Astrocyte (in vitro differentiated cells and primary cell): ENCODE measurements at regions not wholly inside any gene's neighbourhood (a gene's known extent, or its start where the extent isn't known, plus 50 kb on each side); places are given as distances from the start of the nearest gene placed in this dataset.

ENCODE experiments used
- DNase-seq: peaks from one replicate; pipeline ENCODE4 v3.0.0-alpha.2; 2010; ENCODE audit warnings: low read depth
- FAIRE-seq: peaks from 2 replicates; lab custom pipeline; 2011; peaks lifted over from hg19 to GRCh38; lab: Jason Lieb, UNC
- H2AFZ ChIP-seq: 2 replicates; pipeline ENCODE4 v1.6.0; 2012; ENCODE audit warnings: low read depth, low read length, inconsistent platforms
- H3K27ac ChIP-seq: 2 replicates; pipeline ENCODE4 v1.5.1; 2011; ENCODE audit warnings: low read depth, low read length, inconsistent platforms
- H3K27me3 ChIP-seq: 2 replicates; pipeline ENCODE4 v1.6.0; 2011; ENCODE audit warnings: low read length, inconsistent platforms; ENCODE audit not compliant: insufficient read depth
- H3K36me3 ChIP-seq: 2 replicates; pipeline ENCODE4 v1.5.1; 2011; ENCODE audit warnings: low read length, inconsistent platforms; ENCODE audit not compliant: insufficient read depth
- H3K4me1 ChIP-seq: 2 replicates; pipeline ENCODE4 v1.5.1; 2011; ENCODE audit warnings: low read length, inconsistent platforms; ENCODE audit not compliant: insufficient read depth
- H3K4me2 ChIP-seq: 2 replicates; pipeline ENCODE4 v1.6.0; 2012; ENCODE audit warnings: low read length, inconsistent platforms
- H3K4me3 ChIP-seq: 2 replicates; pipeline ENCODE4 v1.5.1; 2011; ENCODE audit warnings: low read depth, mild to moderate bottlenecking, low read length, inconsistent platforms; ENCODE audit not compliant: insufficient read depth
- H3K79me2 ChIP-seq: 2 replicates; pipeline ENCODE4 v1.6.0; 2012; ENCODE audit warnings: mild to moderate bottlenecking, low read length, inconsistent platforms; ENCODE audit not compliant: insufficient read depth
- H3K9ac ChIP-seq: 2 replicates; pipeline ENCODE4 v1.6.0; 2012; ENCODE audit warnings: mild to moderate bottlenecking, low read length, inconsistent platforms
- H3K9me3 ChIP-seq: 2 replicates; pipeline ENCODE4 v1.5.1; 2012; ENCODE audit warnings: low read depth, mild to moderate bottlenecking, low read length, inconsistent platforms; ENCODE audit not compliant: insufficient read depth
- H4K20me1 ChIP-seq: 2 replicates; pipeline ENCODE4 v1.6.0; 2012; ENCODE audit warnings: low read length, inconsistent platforms; ENCODE audit not compliant: insufficient read depth
- H3K27ac Mint-ChIP-seq: one replicate; pipeline ENCODE4 v1.8.0; 2021; ENCODE audit warnings: mild to moderate bottlenecking, mixed read lengths; ENCODE audit not compliant: unreplicated experiment
- H3K27me3 Mint-ChIP-seq: one replicate; pipeline ENCODE4 v1.8.0; 2021; ENCODE audit warnings: low read depth, mixed read lengths; ENCODE audit not compliant: unreplicated experiment
- H3K36me3 Mint-ChIP-seq: one replicate; pipeline ENCODE4 v1.8.0; 2021; ENCODE audit warnings: low read depth, mixed read lengths; ENCODE audit not compliant: unreplicated experiment
- H3K4me1 Mint-ChIP-seq: one replicate; pipeline ENCODE4 v1.8.0; 2021; ENCODE audit warnings: low read depth, mixed read lengths; ENCODE audit not compliant: unreplicated experiment
- H3K4me3 Mint-ChIP-seq: one replicate; pipeline ENCODE4 v1.8.0; 2021; ENCODE audit warnings: mild to moderate bottlenecking, moderate library complexity, mixed read lengths; ENCODE audit not compliant: unreplicated experiment
- H3K9me3 Mint-ChIP-seq: one replicate; pipeline ENCODE4 v1.8.0; 2021; ENCODE audit warnings: mild to moderate bottlenecking, mixed read lengths; ENCODE audit not compliant: unreplicated experiment
- CTCF ChIP-seq: IDR thresholded peaks from 2 replicates; pipeline ENCODE4 v1.5.1; 2011; ENCODE audit warnings: low read depth, mild to moderate bottlenecking, inconsistent platforms, low read length, moderate library complexity; ENCODE audit not compliant: insufficient read depth
- EZH2 ChIP-seq: IDR thresholded peaks from 2 replicates; pipeline ENCODE4 v1.6.1; 2012; ENCODE audit warnings: mild to moderate bottlenecking, low read length, inconsistent platforms; ENCODE audit not compliant: insufficient read depth

- DNase-seq, result no peak
- H3K27me3 ChIP-seq, result no peaks in the 10 kb centered on the region
- Mint-ChIP-seq H3K9me3 (peaks cover 9% of the 10 kb centered on the region), H3K36me3 (no peaks in the 10 kb centered on the region), H3K27ac (no peak overlapping the region), H3K4me1 (no peaks in the 10 kb centered on the region), H3K27me3 (peaks cover 32% of the 10 kb centered on the region), H3K4me3 (no peak overlapping the region)
- H3K36me3 ChIP-seq, result no peaks in the 10 kb centered on the region
- no peak for FAIRE-seq
- H3K4me3 ChIP-seq, result no peak overlapping the region
- no peak overlapping the region for H3K27ac ChIP-seq
- TF ChIP-seq EZH2 (no peak), CTCF (no peak)
- H2AFZ ChIP-seq, result no peak overlapping the region
- no peak overlapping the region for H3K9ac ChIP-seq
- no peaks in the 10 kb centered on the region for H3K4me1 ChIP-seq
- H3K9me3 ChIP-seq, result no peaks in the 10 kb centered on the region
- H3K4me2 ChIP-seq, result no peak overlapping the region
- no peaks in the 10 kb centered on the region for H3K79me2 ChIP-seq
- H4K20me1 ChIP-seq, result no peaks in the 10 kb centered on the region
Observed at GRCh38 chr10:128803790-128804189, 663.3 kb upstream of the MGMT start.

- H3K27me3 ChIP-seq, result no peaks in the 10 kb centered on the region
- H3K27me3 Mint-ChIP-seq, result peaks cover 32% of the 10 kb centered on the region
Observed at GRCh38 chr10:128804411-128804810, 662.6 kb upstream of the MGMT start.

More at GRCh38 chr10:128804411-128804810, 662.6 kb upstream of the MGMT start:
- no peak overlapping the region for H3K9ac ChIP-seq
- Mint-ChIP-seq H3K36me3 (no peaks in the 10 kb centered on the region), H3K4me1 (no peaks in the 10 kb centered on the region), H3K4me3 (no peak overlapping the region), H3K27ac (no peak overlapping the region), H3K9me3 (peaks cover 9% of the 10 kb centered on the region)
- H3K27ac ChIP-seq, result no peak overlapping the region
- H3K4me2 ChIP-seq, result no peak overlapping the region
- H3K79me2 ChIP-seq, result no peaks in the 10 kb centered on the region
- no peaks in the 10 kb centered on the region for H3K4me1 ChIP-seq
- TF ChIP-seq CTCF (no peak), EZH2 (no peak)
- no peaks in the 10 kb centered on the region for H3K36me3 ChIP-seq
- FAIRE-seq, result no peak
- no peak overlapping the region for H3K4me3 ChIP-seq
- H4K20me1 ChIP-seq, result no peaks in the 10 kb centered on the region
- H3K9me3 ChIP-seq, result no peaks in the 10 kb centered on the region
- H2AFZ ChIP-seq, result no peak overlapping the region
- no peak for DNase-seq
